KMS-11 (cell line): ENCODE measurements at regions not wholly inside any gene's neighbourhood (a gene's known extent, or its start where the extent isn't known, plus 50 kb on each side); places are given as distances from the start of the nearest gene placed in this dataset.

ENCODE experiments used
- H2AFZ ChIP-seq: fragments of 200-600 bp; sonication (generic); 2 replicates; pipeline ENCODE4 v1.6.1; 2016; ENCODE audit warnings: antibody characterized with exemption, mixed run types, low read depth
- H3K27ac ChIP-seq: fragments of 200-600 bp; sonication (generic); 2 replicates; pipeline ENCODE4 v1.6.1; 2016; ENCODE audit warnings: mild to moderate bottlenecking, mixed run types
- H3K27me3 ChIP-seq: fragments of 200-600 bp; sonication (generic); 2 replicates; pipeline ENCODE4 v1.6.1; 2017; ENCODE audit warnings: mild to moderate bottlenecking, low read depth, mixed run types, moderate library complexity; ENCODE audit not compliant: insufficient read depth
- H3K36me3 ChIP-seq: fragments of 200-600 bp; sonication (generic); 2 replicates; pipeline ENCODE4 v1.6.1; 2017; ENCODE audit warnings: mild to moderate bottlenecking, mixed run types; ENCODE audit not compliant: insufficient read depth
- H3K4me1 ChIP-seq: fragments of 200-600 bp; sonication (generic); 2 replicates; pipeline ENCODE4 v1.6.1; 2016; ENCODE audit warnings: mild to moderate bottlenecking, low read depth, mixed run types; ENCODE audit not compliant: poor library complexity, severe bottlenecking
- H3K4me2 ChIP-seq: fragments of 200-600 bp; sonication (generic); 2 replicates; pipeline ENCODE4 v1.7.0; 2016; ENCODE audit warnings: mild to moderate bottlenecking, mixed run types
- H3K4me3 ChIP-seq: fragments of 200-600 bp; sonication (generic); IDR thresholded peaks from 2 replicates; pipeline ENCODE4 v1.6.1; 2017; ENCODE audit warnings: low read depth, low read length, mixed read lengths; ENCODE audit not compliant: insufficient read depth
- H3K79me2 ChIP-seq: fragments of 200-600 bp; sonication (generic); 2 replicates; pipeline ENCODE4 v1.6.1; 2016; ENCODE audit warnings: low read depth, mixed run types; ENCODE audit not compliant: insufficient read depth
- H3K9ac ChIP-seq: fragments of 200-600 bp; sonication (generic); 2 replicates; pipeline ENCODE4 v1.6.1; 2016; ENCODE audit warnings: mild to moderate bottlenecking, mixed run types
- H4K20me1 ChIP-seq: fragments of 200-600 bp; sonication (generic); 2 replicates; pipeline ENCODE4 v1.6.1; 2016; ENCODE audit warnings: mild to moderate bottlenecking, mixed run types; ENCODE audit not compliant: insufficient read depth
- TF ChIP-seq, protein P1 (sequence below): fragments of 200-600 bp; sonication (generic); conservative IDR thresholded peaks from 2 replicates; pipeline ENCODE4 v1.6.1; 2017; ENCODE audit warnings: low read depth, mild to moderate bottlenecking, antibody characterized with exemption, low read length, moderate library complexity, mixed read lengths

DNA sequence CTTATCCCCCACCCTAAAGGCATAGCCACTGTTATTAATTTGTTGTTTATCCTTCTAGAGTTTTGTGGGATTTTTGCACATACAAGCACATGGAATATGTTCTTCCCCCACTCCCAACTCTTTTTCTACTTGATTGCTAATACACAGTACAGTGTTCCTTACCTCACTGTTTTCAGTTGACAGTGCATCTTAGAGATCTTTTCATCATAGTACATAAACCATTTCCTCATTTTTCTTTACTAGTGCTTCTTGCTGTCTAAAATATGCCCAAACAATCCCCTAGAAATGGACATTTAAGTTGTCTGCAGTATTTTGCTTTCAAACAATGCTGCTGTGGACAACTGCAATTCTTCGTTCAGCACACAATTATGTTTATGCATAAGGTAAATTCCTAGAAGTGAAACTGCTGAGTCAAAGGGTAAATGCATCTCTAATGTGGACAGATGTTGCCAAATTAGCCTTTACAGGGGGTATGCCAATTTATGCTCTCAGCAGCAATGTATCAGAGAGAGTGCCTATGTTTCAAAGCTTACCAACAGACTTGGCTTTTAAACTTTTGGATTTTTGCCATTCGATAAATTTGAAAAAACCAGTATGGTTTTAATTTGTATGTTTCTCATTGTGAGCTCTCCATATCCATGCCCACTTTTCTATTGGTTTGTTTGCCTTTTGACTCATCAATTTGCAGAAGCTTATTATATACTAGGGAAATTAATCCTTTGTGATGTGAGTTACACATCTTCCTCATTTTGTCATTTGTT is 132.6 kb downstream of the MRPS6 start:
- H3K4me2 ChIP-seq = peak overlapping the region; percentile 4; the same call in 1 of the 2 replicates
- H3K27ac ChIP-seq = peak overlapping the region; percentile 1; the same call in 1 of the 2 replicates

DNA sequence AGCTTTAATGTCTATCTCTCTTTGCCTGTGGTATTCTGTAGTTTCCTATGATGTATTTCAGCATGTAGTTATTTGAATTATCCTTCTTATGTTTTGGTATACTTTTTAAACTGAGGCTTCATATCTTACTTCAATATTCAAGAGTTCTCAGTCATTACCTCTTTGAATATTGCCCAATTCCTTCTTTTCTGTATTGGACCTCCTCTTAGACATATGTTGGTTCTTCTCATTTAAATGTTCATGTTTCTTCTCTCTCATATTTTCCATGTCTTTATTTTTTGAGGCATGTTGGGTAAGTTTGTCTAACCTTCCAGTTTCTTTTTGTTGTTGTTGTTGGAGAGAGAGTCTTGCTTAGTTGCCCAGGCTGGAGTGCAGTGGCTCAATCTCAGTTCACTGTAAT is 140.6 kb downstream of the MRPS6 start:
- Histone ChIP-seq H3K4me2 (no peak overlapping the region), H3K27me3 (no peaks in the 10 kb centered on the region), H3K4me3 (no peak overlapping the region), H3K4me1 (no peaks in the 10 kb centered on the region), H2AFZ (no peak overlapping the region), H3K27ac (no peak overlapping the region), H3K79me2 (no peaks in the 10 kb centered on the region), H4K20me1 (no peaks in the 10 kb centered on the region), H3K9ac (no peak overlapping the region), H3K36me3 (no peaks in the 10 kb centered on the region)
- TF ChIP-seq, protein P1, sequence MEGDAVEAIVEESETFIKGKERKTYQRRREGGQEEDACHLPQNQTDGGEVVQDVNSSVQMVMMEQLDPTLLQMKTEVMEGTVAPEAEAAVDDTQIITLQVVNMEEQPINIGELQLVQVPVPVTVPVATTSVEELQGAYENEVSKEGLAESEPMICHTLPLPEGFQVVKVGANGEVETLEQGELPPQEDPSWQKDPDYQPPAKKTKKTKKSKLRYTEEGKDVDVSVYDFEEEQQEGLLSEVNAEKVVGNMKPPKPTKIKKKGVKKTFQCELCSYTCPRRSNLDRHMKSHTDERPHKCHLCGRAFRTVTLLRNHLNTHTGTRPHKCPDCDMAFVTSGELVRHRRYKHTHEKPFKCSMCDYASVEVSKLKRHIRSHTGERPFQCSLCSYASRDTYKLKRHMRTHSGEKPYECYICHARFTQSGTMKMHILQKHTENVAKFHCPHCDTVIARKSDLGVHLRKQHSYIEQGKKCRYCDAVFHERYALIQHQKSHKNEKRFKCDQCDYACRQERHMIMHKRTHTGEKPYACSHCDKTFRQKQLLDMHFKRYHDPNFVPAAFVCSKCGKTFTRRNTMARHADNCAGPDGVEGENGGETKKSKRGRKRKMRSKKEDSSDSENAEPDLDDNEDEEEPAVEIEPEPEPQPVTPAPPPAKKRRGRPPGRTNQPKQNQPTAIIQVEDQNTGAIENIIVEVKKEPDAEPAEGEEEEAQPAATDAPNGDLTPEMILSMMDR = no peak

More for the DNA sequence above, 132.6 kb downstream of the MRPS6 start:
- Histone ChIP-seq H3K36me3 (no peaks in the 10 kb centered on the region), H2AFZ (no peak overlapping the region), H4K20me1 (no peaks in the 10 kb centered on the region), H3K4me1 (peaks cover 15% of the 10 kb centered on the region), H3K79me2 (no peaks in the 10 kb centered on the region), H3K27me3 (no peaks in the 10 kb centered on the region), H3K9ac (no peak overlapping the region), H3K4me3 (no peak overlapping the region)
- TF ChIP-seq, protein P1 = no peak

GRCh38 chr21:34215501-34215900 is 142.1 kb downstream of the MRPS6 start:
- Histone ChIP-seq H3K27me3 (no peaks in the 10 kb centered on the region), H3K9ac (no peak overlapping the region), H3K79me2 (no peaks in the 10 kb centered on the region), H3K27ac (no peak overlapping the region), H4K20me1 (no peaks in the 10 kb centered on the region), H3K36me3 (no peaks in the 10 kb centered on the region), H3K4me1 (no peaks in the 10 kb centered on the region), H2AFZ (no peak overlapping the region), H3K4me2 (no peak overlapping the region), H3K4me3 (no peak overlapping the region)
- TF ChIP-seq, protein P1 = no peak

DNA sequence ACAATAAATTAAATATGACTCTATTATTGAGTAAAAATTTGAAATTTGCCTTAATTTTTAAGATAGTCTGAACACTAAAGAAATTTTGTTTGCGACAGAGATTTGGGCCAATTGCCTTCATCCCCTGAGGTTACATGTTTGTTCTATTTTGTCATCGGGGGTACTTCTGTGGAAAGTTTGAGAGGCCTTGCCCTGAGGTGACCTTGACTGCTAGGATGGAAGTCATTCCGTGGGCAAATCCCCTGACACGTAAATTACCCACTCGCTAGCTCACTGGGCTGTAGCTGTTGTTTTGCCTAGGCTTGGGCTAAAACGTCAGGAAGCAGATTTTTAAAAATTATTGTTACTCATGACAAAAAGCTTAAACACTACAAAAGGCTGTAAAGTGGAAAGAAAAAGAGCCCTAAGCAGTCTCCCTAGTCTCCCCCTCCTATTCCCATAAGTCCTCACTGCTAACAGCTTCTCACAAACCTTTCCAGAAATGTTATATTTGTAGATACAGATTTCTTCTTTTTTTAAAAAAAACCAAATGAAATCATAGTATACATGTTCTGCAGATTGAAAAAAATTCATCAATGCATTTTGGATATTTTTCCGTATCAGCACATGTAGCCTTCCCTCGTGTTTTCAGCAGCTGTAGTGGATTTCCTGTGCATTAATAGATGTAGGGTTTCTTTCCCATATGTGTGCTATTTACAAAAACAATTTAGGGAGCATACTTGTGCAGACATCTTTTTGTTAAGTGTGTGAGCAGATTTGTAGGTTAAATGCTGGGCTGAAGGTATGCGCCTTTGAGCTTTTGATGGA is 142.7 kb downstream of the MRPS6 start:
- no peak overlapping the region for H3K27ac ChIP-seq
- no peaks in the 10 kb centered on the region for H3K79me2 ChIP-seq
- H4K20me1 ChIP-seq = no peaks in the 10 kb centered on the region
- no peak overlapping the region for H2AFZ ChIP-seq
- H3K4me1 ChIP-seq = no peaks in the 10 kb centered on the region
- no peak overlapping the region for H3K4me2 ChIP-seq
- no peaks in the 10 kb centered on the region for H3K36me3 ChIP-seq
- TF ChIP-seq, protein P1 = no peak
- H3K4me3 ChIP-seq = no peak overlapping the region
- no peaks in the 10 kb centered on the region for H3K27me3 ChIP-seq
- no peak overlapping the region for H3K9ac ChIP-seq
